HG03045 (cell line): ENCODE measurements at regions not wholly inside any gene's neighbourhood (a gene's known extent, or its start where the extent isn't known, plus 50 kb on each side); places are given as distances from the start of the nearest gene placed in this dataset.

Experiments used
- ATAC-seq: cut with Tn5 transposase; IDR thresholded peaks from one replicate; pipeline ENCODE4 v1.9.1; 2021; ENCODE audit warnings: mild to moderate bottlenecking, moderate library complexity; ENCODE audit not compliant: unreplicated experiment

DNA sequence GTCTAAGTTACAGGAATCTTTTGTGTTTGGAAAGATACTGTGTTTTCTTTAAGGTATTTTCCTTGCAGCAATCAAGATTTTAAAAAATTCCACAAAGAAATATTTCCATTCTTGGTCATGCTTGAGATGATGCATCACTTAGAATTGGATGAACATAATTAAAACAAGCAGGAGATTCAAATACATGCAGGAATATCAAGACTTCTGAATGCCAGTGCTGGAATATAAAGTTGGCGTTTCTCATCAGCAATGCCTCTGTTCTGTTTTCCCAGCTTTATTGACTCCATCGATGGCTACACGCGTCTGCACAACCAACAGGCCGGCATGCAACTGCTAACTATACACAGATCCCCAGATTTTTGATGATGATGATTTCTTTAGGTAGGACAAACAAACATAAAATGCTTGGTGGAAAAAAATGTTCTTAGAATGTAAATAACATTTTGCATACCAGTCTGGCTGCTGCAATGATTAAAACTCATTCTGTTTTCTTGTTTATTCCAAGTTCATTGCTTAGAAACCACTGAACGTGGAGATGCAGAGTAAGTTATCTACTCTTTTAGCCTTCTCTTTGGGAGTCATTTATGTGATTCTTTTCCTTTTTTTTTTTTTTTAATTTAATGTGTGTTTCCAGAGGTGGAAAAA is 91.3 kb upstream of the FAM171A1 start:
- no peak for ATAC-seq

DNA sequence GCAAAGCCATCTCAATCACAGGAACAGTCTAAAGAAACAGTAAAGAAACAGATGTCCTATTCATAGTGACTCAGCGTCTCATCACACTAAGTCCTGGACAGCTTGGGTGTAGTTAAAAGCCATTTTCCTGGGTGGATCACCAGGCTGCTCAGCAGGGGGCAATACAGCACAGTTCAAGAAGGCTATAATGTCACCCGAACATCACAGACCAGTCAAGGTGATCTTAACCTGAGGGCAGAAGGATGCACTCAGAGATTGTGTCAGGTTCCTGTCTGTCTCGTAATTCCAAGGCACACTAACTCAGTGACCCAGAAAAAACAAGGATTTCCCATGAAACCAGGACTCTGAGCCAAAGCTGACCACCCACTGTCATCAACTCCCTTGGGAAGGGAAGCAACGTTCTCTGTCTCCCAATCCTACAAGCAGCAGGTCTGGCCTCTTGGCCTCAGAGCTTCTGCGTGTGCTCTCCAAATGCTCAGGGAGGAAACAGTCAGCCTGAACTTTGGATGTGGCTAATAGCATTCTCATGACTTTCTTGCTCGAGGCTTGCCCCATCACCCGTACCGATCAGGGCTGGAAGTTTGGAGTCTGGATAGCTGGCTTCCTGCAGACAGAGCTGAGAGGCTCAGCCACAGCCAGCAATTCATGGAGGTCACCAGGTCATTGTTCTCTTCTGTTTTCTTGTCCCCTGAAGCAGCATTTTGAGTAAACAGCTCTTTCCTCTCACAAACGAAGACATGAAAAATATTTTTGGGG is 90.4 kb upstream of the FAM171A1 start:
- no peak for ATAC-seq

DNA sequence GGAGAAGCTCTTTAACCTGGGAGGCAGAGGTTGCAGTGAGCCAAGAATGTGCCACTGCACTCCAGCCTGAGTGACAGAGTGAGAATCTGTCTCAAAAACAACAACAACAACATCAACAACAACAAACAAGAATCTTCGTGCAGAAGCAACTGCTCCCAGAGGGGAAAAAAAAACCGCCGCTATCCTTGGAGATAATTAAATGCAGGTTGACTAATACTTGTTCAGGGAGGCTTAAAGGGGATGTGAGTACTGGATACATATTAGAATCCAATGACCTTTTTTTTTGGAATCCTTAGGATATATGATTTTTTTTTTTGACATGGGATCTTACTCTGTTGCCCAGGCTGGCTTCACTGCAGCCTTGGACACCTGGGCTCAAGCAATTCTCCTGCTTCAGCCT is 89.6 kb upstream of the FAM171A1 start:
- no peak for ATAC-seq

DNA sequence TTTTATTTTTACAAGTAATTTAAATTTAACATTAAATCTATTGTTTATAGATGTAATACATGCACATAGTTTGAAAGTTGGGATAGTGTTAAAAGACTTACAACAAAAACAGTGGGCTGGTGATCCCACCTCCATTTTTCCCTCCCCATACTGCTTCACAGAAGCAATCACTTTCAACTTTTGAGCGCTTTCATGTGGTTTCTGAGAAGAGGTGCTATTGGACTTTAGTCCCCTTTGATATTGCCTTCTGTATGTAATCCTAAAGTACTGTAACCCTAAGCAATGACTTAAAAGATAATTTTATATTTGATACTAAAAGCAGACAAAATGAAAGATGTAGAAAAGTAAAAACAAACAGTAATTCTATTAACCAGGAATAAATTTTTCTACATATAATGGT is 88.1 kb upstream of the FAM171A1 start:
- no peak for ATAC-seq

DNA sequence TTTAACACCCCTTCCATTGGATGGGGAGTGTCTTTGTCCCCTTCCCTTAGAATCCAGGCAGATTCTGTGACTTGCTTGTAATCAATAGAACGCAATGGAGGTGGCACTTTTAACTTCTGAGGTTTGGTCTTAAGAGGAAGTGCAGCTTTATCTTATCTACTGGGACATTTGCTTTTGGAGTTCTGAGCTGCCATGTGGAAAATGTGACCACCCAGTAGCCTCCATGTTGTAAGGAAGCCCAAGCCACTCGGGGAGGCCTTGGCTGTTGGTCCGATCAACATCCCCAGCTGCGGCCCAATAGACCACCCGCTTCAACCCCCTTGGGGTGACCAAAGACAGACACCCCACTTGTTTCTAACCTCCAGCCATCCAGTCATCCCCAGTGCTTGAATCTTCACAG is 86.3 kb upstream of the FAM171A1 start:
- ATAC-seq, result no peak

DNA sequence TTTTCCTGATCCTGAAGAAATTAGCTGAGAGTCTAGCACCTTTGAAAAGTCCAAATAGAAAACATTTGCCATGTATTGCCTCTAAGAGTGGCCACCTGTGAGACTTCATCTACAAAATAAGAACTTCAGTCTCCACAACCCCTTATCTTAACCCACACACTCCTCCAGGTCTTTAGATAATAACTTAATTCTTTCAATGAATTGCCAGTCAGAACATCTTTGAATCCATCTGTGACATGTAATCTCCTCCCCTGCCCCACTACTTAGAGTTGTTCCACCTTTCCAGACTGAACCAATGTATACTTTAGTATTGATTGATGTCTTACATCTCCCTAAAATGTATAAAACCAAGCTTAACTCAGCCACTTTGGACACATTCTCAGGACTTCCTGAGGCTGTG is 84.4 kb upstream of the FAM171A1 start:
- ATAC-seq, result no peak

DNA sequence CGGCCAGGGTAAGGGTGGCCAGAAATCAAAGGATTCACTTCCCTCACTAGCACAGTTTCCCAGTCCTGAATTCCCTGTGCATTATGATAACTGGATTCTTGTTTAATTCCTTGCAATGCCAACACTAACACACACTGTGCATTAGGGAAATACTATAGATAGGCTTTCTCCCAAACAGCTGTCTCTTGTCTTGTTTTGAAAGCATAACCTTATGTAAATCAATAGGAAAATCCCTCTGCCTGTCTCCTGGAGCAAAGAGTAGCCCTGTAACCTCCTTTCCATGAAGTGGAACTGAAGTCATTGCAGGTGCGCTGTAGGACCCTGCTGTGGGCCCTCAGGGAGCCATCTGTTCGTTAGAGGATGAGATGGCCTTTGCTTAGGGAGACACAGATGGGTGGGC is 82.8 kb upstream of the FAM171A1 start:
- no peak for ATAC-seq

DNA sequence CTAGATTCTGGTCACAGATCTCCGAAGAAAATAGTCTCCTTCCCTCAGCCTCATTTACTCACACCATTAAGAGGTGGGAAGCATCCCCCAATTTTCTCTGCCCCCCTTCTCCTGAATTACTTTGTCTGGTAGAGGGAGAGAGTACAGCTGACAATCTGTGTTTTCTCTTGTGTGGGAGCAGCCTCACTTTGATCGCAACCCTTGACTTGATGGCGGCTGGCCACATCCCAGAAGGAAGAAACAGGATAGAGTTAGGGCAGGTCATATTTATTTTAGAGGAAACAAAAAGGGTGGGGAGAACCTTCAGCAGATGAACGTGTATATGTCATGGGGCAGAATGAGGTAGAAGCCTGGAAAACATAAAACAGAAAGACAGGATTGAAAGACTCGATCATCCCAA is 82.4 kb upstream of the FAM171A1 start:
- ATAC-seq, result no peak

DNA sequence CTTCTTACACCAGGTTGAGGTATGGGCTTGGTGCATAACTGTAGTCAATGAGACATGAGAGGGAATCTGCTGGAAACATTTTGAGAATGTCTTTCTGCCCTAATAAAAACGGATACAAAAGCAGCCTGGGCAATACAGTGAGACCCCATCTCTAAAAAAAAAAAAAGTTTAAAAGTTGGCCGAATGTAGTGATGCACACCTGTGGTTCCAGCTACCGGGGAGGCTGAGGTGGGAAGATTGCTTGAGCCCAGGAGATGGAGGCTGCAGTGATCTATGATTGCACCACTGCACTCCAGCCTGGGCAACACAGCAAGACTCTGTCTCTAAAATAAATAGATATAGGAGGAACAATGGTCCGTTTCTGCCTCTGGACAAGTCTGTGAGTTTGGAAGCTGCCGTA is 81.5 kb upstream of the FAM171A1 start:
- no peak for ATAC-seq

DNA sequence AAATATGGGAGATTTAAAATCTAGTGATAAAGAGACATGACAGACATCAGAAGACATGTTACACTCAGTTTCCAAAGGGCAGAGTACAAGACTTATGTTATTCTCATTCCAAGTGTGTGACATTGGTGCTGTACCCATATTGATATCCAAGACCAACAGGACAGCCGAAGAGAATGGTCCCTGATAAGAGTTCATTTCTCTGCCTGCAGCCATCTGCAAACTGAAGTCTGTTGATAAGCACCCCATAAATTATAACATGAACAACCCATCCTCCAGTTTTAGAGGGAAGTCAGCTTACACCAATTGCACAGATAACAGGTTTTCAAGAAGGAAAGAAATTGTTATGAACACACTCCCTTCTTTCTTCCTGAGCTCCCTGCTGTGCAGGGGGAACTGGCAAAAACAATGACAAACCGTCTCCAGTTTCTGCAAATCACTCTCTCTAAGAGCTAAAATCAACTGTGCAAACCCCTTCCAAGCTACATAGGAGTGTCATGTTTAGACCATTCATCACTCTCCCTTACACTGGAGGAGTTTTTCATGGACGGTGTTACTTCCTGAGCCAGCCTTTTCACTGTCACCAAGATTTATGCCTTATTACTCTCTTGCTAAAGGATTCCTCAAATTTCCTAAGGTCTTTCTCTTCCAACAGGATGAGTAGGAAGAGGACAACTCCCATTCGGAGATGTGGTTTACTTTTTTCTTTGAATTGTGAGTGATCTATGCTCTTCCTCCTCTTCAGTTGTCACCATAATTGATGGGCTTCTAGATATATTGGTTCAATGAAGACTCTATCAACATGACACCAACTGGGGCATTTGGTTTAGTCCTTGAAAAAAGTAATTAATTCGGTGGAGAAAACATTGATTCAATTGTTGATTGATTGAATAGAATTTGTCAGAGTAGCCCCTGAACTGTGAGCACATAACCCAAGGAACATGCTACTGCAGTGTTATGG is 80.3 kb upstream of the FAM171A1 start:
- no peak for ATAC-seq

DNA sequence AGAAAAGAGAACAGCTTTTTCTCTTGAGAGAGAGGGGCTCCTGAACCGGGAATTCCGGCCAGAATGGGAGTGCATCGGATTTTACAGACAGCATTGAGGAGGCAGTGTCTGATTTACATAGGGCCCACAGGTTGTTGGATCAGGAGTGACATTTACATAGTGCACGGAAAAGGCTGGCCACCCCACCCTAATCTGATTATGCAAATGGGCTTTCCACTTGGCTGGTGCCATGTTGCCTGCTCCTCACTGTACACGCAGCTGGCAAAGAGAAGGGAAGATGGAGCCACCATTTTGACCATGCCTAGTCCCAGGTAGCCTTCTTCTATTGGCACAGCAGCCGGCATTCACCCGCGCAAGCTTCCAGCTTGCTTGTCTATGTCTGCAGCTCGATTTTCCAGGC is 77.5 kb upstream of the FAM171A1 start:
- ATAC-seq, result no peak

DNA sequence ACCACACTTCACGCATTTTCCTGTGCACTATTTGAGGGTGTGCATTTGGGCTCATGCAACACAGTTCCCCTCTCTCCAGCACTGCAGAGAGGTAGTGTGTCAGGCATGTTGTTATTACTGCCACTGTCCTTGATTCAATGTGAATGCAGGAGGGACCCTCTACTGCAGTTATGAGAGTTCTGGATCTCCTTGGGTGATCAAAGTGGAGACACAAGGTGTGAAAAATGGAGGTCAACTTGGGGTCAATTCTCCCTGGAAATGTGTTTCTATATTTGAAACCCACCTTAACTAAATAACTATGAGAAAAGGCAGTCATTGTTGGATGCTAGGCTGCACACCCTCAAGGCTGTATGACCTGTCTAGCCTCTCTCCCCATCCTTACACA is 73.9 kb upstream of the FAM171A1 start:
- no peak for ATAC-seq

DNA sequence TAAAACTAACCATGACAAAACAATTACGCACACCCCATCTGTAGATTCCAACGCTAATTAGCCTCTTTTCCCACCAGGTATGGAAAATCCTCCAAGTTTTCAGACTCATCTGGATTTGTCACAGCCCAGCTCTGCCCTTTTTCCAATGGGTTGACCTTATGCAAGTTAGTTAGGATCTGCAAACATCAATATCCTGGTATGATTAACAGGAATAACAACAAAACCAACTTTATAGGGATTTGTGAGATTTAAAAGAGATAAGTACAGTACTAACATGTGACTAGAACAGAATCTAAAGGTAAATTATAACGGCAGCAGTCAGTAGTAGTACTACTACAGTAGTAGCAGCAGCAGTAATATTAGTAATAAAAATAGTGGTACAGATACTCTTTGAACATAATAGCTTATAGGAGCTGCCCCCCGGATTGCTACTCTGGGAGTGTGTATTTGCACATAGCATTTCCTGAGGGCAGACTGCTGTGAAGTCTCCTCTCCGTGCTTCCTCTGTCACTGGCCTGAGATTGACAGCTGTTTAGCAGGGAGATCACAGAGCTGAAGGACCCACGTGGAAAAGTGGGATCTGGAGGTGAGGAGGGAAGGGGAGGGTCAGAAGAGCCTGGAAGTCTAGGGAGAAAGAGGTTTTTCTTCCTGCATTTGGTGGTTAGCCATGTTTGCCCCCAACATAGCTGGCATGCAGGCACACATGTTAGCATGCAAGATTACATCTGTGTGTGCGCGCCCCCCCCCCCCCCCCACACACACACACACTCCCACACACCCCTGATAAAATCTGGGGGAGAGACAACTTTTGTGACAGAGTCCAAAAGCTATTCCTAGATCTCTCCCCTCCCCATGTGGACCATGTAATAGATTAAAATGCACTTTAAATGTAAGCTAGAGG is 73.3 kb upstream of the FAM171A1 start:
- no peak for ATAC-seq

DNA sequence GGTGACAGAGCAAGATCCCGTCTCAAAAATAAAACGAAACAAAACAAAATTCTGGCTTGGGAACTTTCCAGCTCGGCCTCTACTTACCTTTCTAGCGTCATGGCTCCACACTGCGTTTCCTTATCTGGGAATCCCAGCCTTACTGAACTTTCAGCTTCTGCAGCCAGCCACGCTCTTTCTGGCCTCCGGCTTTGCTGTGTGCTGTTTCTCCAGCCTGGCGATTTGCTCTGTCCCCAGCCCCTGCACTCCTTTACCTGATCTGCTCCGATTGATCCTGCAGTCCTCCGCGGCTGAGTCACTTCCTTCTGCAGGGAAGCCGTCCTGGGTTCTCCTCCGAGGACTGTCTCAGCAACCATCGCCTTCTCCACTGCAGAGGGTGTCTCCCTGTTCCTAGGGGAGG is 71.0 kb upstream of the FAM171A1 start:
- no peak for ATAC-seq

DNA sequence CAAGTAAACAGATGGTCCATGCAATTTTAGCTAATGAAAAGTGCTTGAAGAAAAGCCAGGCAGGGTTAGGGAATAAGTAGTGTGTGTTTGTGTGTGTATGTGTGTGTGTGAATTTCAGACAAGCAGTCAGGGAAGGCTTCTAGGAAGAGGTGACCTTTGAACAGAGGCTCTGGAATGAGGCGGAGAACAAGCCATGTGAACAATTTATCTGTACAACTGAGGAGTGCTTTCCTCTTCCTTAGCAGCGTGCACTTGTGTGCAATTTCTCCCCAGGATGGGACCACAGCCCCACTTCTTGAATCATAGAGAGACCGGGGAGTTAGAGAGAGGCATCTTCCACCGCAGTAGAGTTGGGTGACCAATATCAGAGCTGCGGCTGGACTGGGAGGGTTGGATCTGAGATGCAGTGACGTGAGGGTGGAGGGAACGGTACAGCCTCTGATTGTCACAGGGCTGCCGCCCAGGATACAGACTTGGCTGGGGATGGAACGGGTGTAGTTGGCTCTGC is 69.2 kb upstream of the FAM171A1 start:
- no peak for ATAC-seq

DNA sequence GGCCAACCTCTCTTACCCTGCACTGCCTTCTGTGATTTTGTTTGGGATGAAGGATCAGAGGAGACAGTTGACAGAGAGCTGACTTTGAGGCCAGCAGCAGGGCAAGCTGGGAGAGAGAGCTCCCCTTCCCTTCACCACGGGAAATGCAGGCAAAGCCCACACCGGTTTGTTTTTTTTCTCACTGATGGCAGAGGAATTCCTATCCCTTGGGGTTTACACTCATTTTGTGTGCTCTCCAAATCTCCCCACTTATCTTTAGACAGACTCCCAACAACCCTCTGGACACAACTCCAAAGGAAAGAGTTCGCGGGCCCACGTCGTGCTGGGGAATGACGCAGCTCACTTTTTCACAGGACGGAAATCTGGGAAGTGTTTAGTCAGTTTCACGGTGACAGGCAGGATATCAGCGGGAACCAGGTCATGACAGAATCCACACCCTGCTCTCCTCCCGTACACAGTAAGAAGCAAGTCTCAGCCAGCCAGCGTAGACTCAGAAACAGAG is 68.3 kb upstream of the FAM171A1 start:
- ATAC-seq, result no peak

DNA sequence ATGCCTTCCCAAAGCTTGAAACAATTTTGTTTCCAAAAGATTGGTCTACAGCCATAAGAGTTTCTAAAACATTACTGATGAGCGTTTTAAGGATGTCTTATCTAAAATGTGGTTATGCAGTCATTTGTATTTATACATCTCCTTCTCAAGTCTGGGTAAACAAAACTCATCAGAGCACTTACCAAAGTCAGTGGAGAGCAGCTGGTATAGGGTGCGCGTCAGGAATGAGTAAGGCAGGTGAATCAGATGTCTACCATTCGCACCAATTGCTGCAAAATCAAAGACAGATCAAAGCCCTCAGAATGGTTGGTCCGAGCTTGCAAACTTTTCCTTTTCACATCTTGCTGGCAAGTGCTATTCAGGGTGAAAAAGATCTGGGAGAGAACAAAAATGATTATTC is 65.6 kb upstream of the FAM171A1 start:
- no peak for ATAC-seq

DNA sequence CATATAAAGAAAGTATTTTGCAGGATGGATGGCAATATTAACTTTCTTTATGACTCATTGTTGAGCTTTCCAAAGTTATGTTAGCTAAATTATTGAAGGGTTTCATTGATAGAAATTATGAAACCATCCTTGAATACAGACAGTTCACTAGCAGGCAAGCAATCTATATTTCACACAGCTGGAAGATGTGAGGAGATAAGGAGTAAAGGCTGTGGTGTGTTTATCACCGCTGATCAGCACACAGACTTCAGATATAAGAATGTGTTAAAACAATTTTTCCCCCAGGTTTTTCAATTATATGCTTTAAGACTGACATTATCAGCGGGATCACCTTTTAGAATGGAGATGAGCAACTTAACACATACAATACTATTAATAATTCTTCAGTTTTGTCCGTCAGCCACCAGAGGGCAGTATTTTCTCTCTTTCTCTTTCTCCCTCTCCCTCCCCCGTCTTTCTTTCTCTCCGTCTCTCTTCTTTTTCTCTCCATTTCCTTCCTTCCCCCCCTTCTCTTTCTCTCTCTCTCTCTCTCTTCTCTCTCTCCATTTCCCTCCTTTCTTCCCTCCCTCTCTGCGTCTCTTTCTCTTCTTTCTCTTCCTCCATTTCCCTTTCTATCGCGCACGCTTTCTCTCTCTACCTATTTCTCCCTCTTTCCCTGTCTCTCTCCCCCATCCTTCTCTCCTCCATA is 62.9 kb upstream of the FAM171A1 start:
- peak; percentile 62 for ATAC-seq

DNA sequence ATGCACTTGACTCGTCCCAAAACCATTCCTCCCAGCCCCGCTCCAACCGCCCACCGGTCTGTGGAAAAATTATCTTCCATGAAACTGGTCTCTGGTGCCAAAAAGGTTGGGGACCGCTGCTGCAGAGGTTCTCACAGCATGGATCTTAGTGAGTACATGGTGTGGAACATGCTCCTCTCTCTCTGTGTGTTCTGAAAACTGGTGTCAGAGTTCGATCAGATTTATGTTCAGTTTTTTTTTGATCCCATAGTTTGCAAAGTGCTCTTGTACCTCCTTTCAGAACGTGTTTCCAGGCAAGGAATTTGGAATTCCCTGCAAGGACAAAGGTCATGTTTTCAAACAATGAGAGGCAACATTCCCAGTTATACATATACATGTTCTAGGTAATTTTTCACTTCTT is 61.2 kb upstream of the FAM171A1 start:
- no peak for ATAC-seq
